ENCODE measurements at regions not wholly inside any gene's neighbourhood (a gene's known extent, or its start where the extent isn't known, plus 50 kb on each side); places are given as distances from the start of the nearest gene placed in this dataset.
"Not testable (repeated sequence)": the region's sequence is repeated elsewhere in the genome, so short reads cannot be mapped to it uniquely, and the experiment has no call there.

DNA sequence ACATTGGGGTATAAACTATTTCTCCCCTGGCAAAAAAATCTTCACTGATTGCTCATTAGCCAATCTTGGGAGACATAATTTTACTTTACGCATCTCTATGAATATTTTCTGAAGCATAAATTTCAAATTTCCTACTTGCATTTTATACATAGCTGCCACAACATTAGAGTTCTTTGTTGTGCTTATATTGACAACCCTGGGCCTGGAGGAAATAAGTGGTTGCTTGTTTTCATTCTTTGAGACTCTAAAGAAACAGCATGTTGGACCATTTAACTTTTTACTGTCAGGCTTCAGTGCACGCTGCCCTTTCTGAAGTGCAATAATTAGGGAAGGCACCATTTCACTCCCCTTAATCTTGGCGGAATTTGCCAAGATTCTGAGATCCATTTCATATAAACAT, 142.6 kb downstream of the MRPS30 start:
- no peak overlapping the region for H3K4me2 ChIP-seq
- no peaks in the 10 kb centered on the region for H3K9me3 ChIP-seq (ENCODE audit: low read depth)
- no peaks in the 10 kb centered on the region for H3K4me1 ChIP-seq
- Mint-ChIP-seq H3K36me3 (no peaks in the 10 kb centered on the region), H3K27me3 (ENCODE audit: insufficient read depth, low read depth) (no peaks in the 10 kb centered on the region), H3K4me1 (peaks cover 2% of the 10 kb centered on the region), H3K27ac (no peak overlapping the region), H3K9me3 (no peaks in the 10 kb centered on the region), H3K4me3 (no peak overlapping the region)
- no peaks in the 10 kb centered on the region for H3K27me3 ChIP-seq
- H3K79me2 ChIP-seq (ENCODE audit: low read depth): no peaks in the 10 kb centered on the region
- no peak for DNase-seq (ENCODE audit: low spot score)
- no peaks in the 10 kb centered on the region for H4K20me1 ChIP-seq (ENCODE audit: low read depth)
- no peak overlapping the region for H3K4me3 ChIP-seq
- no peak overlapping the region for H3K9ac ChIP-seq
- no peaks in the 10 kb centered on the region for H3F3A ChIP-seq (ENCODE audit: low read depth)
- H3K36me3 ChIP-seq: no peaks in the 10 kb centered on the region
- no peak overlapping the region for H3K27ac ChIP-seq
- peak overlapping the region; percentile 31 for H2AFZ ChIP-seq (replicated peaks)
- TF ChIP-seq, protein P1, sequence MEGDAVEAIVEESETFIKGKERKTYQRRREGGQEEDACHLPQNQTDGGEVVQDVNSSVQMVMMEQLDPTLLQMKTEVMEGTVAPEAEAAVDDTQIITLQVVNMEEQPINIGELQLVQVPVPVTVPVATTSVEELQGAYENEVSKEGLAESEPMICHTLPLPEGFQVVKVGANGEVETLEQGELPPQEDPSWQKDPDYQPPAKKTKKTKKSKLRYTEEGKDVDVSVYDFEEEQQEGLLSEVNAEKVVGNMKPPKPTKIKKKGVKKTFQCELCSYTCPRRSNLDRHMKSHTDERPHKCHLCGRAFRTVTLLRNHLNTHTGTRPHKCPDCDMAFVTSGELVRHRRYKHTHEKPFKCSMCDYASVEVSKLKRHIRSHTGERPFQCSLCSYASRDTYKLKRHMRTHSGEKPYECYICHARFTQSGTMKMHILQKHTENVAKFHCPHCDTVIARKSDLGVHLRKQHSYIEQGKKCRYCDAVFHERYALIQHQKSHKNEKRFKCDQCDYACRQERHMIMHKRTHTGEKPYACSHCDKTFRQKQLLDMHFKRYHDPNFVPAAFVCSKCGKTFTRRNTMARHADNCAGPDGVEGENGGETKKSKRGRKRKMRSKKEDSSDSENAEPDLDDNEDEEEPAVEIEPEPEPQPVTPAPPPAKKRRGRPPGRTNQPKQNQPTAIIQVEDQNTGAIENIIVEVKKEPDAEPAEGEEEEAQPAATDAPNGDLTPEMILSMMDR (IDR thresholded peaks at IDR 0.05): no peak
- TF ChIP-seq EZH2phosphoT487 (IDR thresholded peaks at IDR 0.05) (no peak), EZH2 (IDR thresholded peaks at IDR 0.05) (no peak)

- Mint-ChIP-seq H3K4me1 (peaks cover 2% of the 10 kb centered on the region), H3K4me3 (no peak overlapping the region), H3K9me3 (no peaks in the 10 kb centered on the region), H3K27ac (no peak overlapping the region), H3K36me3 (no peaks in the 10 kb centered on the region), H3K27me3 (ENCODE audit: insufficient read depth, low read depth) (no peaks in the 10 kb centered on the region)
- no peaks in the 10 kb centered on the region for H3K9me3 ChIP-seq (ENCODE audit: low read depth)
- no peaks in the 10 kb centered on the region for H3K79me2 ChIP-seq (ENCODE audit: low read depth)
- H2AFZ ChIP-seq (replicated peaks): no peak overlapping the region
- TF ChIP-seq EZH2 (IDR thresholded peaks at IDR 0.05) (no peak), EZH2phosphoT487 (IDR thresholded peaks at IDR 0.05) (no peak)
- TF ChIP-seq, protein P1 (IDR thresholded peaks at IDR 0.05): peak; percentile 81
- no peaks in the 10 kb centered on the region for H3K4me1 ChIP-seq
- H4K20me1 ChIP-seq (ENCODE audit: low read depth): no peaks in the 10 kb centered on the region
- no peaks in the 10 kb centered on the region for H3F3A ChIP-seq (ENCODE audit: low read depth)
- H3K36me3 ChIP-seq: no peaks in the 10 kb centered on the region
- no peak overlapping the region for H3K27ac ChIP-seq
- H3K9ac ChIP-seq: no peak overlapping the region
- peak; percentile 36 for DNase-seq (ENCODE audit: low spot score)
- no peaks in the 10 kb centered on the region for H3K27me3 ChIP-seq
- no peak overlapping the region for H3K4me3 ChIP-seq
- H3K4me2 ChIP-seq: no peak overlapping the region
These were observed 143.6 kb downstream of the MRPS30 start for GRCh38 chr5:44952376-44952775.

- no peak overlapping the region for H3K9ac ChIP-seq
- H3K4me1 ChIP-seq: no peaks in the 10 kb centered on the region
- no peak overlapping the region for H3K4me2 ChIP-seq
- DNase-seq (ENCODE audit: low spot score): no peak
- Mint-ChIP-seq H3K27ac (no peak overlapping the region), H3K36me3 (no peaks in the 10 kb centered on the region), H3K9me3 (no peaks in the 10 kb centered on the region), H3K4me3 (no peak overlapping the region), H3K27me3 (ENCODE audit: insufficient read depth, low read depth) (no peaks in the 10 kb centered on the region), H3K4me1 (peaks cover 2% of the 10 kb centered on the region)
- no peak overlapping the region for H2AFZ ChIP-seq (replicated peaks)
- H3K36me3 ChIP-seq: no peaks in the 10 kb centered on the region
- TF ChIP-seq EZH2 (IDR thresholded peaks at IDR 0.05) (no peak), EZH2phosphoT487 (IDR thresholded peaks at IDR 0.05) (no peak)
- TF ChIP-seq, protein P1 (IDR thresholded peaks at IDR 0.05): no peak
- H3K4me3 ChIP-seq: no peak overlapping the region
- H3K79me2 ChIP-seq (ENCODE audit: low read depth): no peaks in the 10 kb centered on the region
- no peaks in the 10 kb centered on the region for H3F3A ChIP-seq (ENCODE audit: low read depth)
- H3K27me3 ChIP-seq: no peaks in the 10 kb centered on the region
- H3K9me3 ChIP-seq (ENCODE audit: low read depth): no peaks in the 10 kb centered on the region
- H3K27ac ChIP-seq: no peak overlapping the region
- H4K20me1 ChIP-seq (ENCODE audit: low read depth): no peaks in the 10 kb centered on the region
These were observed 144.3 kb downstream of the MRPS30 start for GRCh38 chr5:44953078-44953477.

- not testable (repeated sequence) for H3K27ac Mint-ChIP-seq; H3K79me2 ChIP-seq (ENCODE audit: low read depth); H4K20me1 ChIP-seq (ENCODE audit: low read depth); H3K27me3 Mint-ChIP-seq (ENCODE audit: insufficient read depth, low read depth); H3K9me3 Mint-ChIP-seq; H3F3A ChIP-seq (ENCODE audit: low read depth); H3K4me1 ChIP-seq; H3K4me3 Mint-ChIP-seq; H3K36me3 ChIP-seq; H3K4me2 ChIP-seq; H3K27ac ChIP-seq; H3K4me1 Mint-ChIP-seq; H3K9me3 ChIP-seq (ENCODE audit: low read depth); H3K9ac ChIP-seq; H3K27me3 ChIP-seq; H3K4me3 ChIP-seq; H2AFZ ChIP-seq (replicated peaks); DNase-seq (ENCODE audit: low spot score); H3K36me3 Mint-ChIP-seq
These were observed 150.3 kb downstream of the MRPS30 start for GRCh38 chr5:44958943-44959454.

Measured in neural progenitor cell (in vitro differentiated cells).